Panc1 (cell line): ENCODE measurements at regions not wholly inside any gene's neighbourhood (a gene's known extent, or its start where the extent isn't known, plus 50 kb on each side); places are given as distances from the start of the nearest gene placed in this dataset.

ENCODE experiments used
- ATAC-seq: fragments of 200-7000 bp; cut with Tn5 transposase; 2 replicates; pipeline ENCODE4 v1.9.1; 2020; ENCODE audit warnings: mild to moderate bottlenecking, moderate library complexity
- BruUV-seq: library from RNA; stranded (reverse); fragments of 400-500 nt; replicated peaks from 2 replicates; lab custom pipeline; 2021; lab: Mats Ljungman, UMichigan
- CTCF ChIA-PET: fragments of 300-600 bp; sonication (Branson Sonifier 250); formaldehyde crosslinking; loops from one replicate; lab custom pipeline; 2022; ENCODE audit warnings: antibody characterized with exemption; lab: Charles Lee
- POLR2A ChIA-PET: fragments of 300-600 bp; sonication (Branson Sonifier 250); formaldehyde crosslinking; loops from one replicate; lab custom pipeline; 2022; ENCODE audit warnings: antibody characterized with exemption; lab: Charles Lee
- DNase-seq: peaks from one replicate; pipeline ENCODE4 v3.0.0-alpha.2; 2010; ENCODE audit warnings: low read depth, low spot score
- H3K27ac ChIP-seq: 2 replicates; pipeline ENCODE4 v1.5.1; 2011; ENCODE audit warnings: mild to moderate bottlenecking, low read length, inconsistent platforms
- H3K27me3 ChIP-seq: fragments of 200-500 bp; sonication (Bioruptor generic); 2 replicates; pipeline ENCODE4 v1.6.0; 2014; ENCODE audit warnings: low read length, inconsistent platforms; ENCODE audit not compliant: control insufficient read depth, insufficient read depth
- H3K36me3 ChIP-seq: fragments of 200-500 bp; sonication (Bioruptor generic); 2 replicates; pipeline ENCODE4 v1.5.1; 2014; ENCODE audit warnings: inconsistent platforms, mild to moderate bottlenecking, low read length, moderate library complexity; ENCODE audit not compliant: control insufficient read depth, insufficient read depth
- H3K4me1 ChIP-seq: 2 replicates; pipeline ENCODE4 v1.5.1; 2011; ENCODE audit warnings: inconsistent platforms, mild to moderate bottlenecking, low read length, moderate library complexity; ENCODE audit not compliant: control insufficient read depth, insufficient read depth
- H3K4me3 ChIP-seq, 2 experiments: 2 replicates each; pipeline ENCODE4 v1.5.1; 2011 to 2012; ENCODE audit warnings: low read depth in 2 of 2, low read length in 2 of 2, mild to moderate bottlenecking in 2 of 2, inconsistent platforms in 1 of 2, moderate library complexity in 1 of 2
- H3K9me3 ChIP-seq: fragments of 200-500 bp; sonication (Bioruptor generic); 2 replicates; pipeline ENCODE4 v1.5.1; 2014; ENCODE audit warnings: low read depth, mild to moderate bottlenecking, inconsistent platforms, low read length, moderate library complexity; ENCODE audit not compliant: control insufficient read depth, insufficient read depth
- POLR2AphosphoS5 ChIP-seq: IDR thresholded peaks from 2 replicates; pipeline ENCODE4 v1.6.1; 2012; ENCODE audit warnings: mild to moderate bottlenecking, low read depth, low read length, moderate library complexity
- SIN3A ChIP-seq: IDR thresholded peaks from 2 replicates; pipeline ENCODE4 v1.6.1; 2012; ENCODE audit warnings: low read depth, mild to moderate bottlenecking, low read length, moderate library complexity, borderline replicate concordance; ENCODE audit not compliant: insufficient read depth
- TCF7L2 ChIP-seq: IDR thresholded peaks from 2 replicates; pipeline ENCODE4 v1.6.1; 2011; ENCODE audit warnings: mild to moderate bottlenecking, low read depth, low read length, inconsistent platforms
- in situ Hi-C: cut with HindIII; loops from 2 replicates; pipeline ENCODE4 v1.10.0; 2016; ENCODE audit warnings: low sequenced_read_pairs, low pct_unique_long_range_greater_than_20kb
- intact Hi-C: fragments of 100-400 bp; cut with micrococcal nuclease; formaldehyde crosslinking; loops from one replicate; pipeline ENCODE4 v1.10.0; 2022; ENCODE audit not compliant: unreplicated experiment
- TF ChIP-seq, protein P1 (sequence below): fragments of 450-650 bp; IDR thresholded peaks from 2 replicates; pipeline ENCODE4 v1.5.1; 2017; ENCODE audit warnings: mild to moderate bottlenecking
- TF ChIP-seq, protein P2 (sequence below), 2 experiments: IDR thresholded peaks; 2 replicates each; pipeline ENCODE4 v1.6.1; 2011 to 2012; ENCODE audit warnings: low read depth in 2 of 2, control low read depth in 1 of 2, low read length in 1 of 2, mild to moderate bottlenecking in 1 of 2, moderate library complexity in 1 of 2; ENCODE audit not compliant: insufficient read depth in 1 of 2

DNA sequence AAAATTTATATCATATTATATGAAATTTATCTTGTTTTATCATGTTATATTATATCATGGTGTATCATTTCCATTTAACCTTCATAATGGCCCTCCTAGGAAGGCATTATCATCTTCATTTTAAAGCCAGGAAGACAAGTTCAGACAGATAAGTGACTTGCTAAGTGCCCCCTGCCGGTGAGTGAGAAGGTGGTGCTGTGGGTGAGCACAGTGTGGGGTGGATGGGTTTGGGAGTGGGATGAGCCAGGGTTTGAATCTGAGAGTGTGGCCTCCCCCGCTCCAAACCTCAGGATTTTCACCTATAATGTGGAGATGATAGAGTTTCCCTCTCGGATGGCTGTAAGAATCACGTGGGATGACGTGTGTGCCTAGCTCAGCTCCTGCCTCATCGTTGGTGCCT is 108.7 kb upstream of the IGSF21 start:
- Histone ChIP-seq H3K27ac (no peak overlapping the region), H3K27me3 (0 out of 2 replicates have a peak, but pooled peaks cover 2% of the 10 kb centered on the region), H3K4me1 (no peaks in the 10 kb centered on the region), H3K36me3 (no peaks in the 10 kb centered on the region), H3K4me3 (no peak overlapping the region), H3K9me3 (no peaks in the 10 kb centered on the region)
- ChIA-PET POLR2A (no interaction called here), CTCF (no interaction called here)
- in situ Hi-C loops (no loop called here), intact Hi-C loops (no loop called here)
- DNase-seq = no peak
- no TSS peak for BruUV-seq
- TF ChIP-seq, protein P1, sequence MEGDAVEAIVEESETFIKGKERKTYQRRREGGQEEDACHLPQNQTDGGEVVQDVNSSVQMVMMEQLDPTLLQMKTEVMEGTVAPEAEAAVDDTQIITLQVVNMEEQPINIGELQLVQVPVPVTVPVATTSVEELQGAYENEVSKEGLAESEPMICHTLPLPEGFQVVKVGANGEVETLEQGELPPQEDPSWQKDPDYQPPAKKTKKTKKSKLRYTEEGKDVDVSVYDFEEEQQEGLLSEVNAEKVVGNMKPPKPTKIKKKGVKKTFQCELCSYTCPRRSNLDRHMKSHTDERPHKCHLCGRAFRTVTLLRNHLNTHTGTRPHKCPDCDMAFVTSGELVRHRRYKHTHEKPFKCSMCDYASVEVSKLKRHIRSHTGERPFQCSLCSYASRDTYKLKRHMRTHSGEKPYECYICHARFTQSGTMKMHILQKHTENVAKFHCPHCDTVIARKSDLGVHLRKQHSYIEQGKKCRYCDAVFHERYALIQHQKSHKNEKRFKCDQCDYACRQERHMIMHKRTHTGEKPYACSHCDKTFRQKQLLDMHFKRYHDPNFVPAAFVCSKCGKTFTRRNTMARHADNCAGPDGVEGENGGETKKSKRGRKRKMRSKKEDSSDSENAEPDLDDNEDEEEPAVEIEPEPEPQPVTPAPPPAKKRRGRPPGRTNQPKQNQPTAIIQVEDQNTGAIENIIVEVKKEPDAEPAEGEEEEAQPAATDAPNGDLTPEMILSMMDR = peak; percentile 63; the same call in 1 of the 2 replicates
- TF ChIP-seq POLR2AphosphoS5 = no peak
- ATAC-seq = no peak

DNA sequence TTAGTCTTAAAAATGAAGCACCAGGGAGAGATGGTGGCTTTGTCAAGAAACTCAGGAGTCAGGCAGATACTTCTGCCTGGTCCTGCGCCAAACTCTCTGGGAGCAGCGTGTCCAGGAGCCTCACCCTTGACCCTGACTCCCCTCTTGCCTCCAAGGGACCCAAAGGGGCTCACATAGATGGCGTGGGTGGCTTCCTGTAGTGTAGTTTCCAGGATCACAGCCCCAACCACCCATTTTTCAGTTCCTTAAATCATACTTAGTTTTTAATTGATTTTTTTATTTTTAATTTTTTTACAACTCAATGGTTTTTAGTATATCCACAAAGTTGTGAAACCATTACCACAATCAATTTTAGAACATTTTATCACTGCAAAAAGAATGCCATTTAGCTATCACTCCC is 107.7 kb upstream of the IGSF21 start:
- no peak for TF ChIP-seq TCF7L2
- TF ChIP-seq, protein P2, sequence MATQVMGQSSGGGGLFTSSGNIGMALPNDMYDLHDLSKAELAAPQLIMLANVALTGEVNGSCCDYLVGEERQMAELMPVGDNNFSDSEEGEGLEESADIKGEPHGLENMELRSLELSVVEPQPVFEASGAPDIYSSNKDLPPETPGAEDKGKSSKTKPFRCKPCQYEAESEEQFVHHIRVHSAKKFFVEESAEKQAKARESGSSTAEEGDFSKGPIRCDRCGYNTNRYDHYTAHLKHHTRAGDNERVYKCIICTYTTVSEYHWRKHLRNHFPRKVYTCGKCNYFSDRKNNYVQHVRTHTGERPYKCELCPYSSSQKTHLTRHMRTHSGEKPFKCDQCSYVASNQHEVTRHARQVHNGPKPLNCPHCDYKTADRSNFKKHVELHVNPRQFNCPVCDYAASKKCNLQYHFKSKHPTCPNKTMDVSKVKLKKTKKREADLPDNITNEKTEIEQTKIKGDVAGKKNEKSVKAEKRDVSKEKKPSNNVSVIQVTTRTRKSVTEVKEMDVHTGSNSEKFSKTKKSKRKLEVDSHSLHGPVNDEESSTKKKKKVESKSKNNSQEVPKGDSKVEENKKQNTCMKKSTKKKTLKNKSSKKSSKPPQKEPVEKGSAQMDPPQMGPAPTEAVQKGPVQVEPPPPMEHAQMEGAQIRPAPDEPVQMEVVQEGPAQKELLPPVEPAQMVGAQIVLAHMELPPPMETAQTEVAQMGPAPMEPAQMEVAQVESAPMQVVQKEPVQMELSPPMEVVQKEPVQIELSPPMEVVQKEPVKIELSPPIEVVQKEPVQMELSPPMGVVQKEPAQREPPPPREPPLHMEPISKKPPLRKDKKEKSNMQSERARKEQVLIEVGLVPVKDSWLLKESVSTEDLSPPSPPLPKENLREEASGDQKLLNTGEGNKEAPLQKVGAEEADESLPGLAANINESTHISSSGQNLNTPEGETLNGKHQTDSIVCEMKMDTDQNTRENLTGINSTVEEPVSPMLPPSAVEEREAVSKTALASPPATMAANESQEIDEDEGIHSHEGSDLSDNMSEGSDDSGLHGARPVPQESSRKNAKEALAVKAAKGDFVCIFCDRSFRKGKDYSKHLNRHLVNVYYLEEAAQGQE (IDR thresholded peaks at IDR 0.05; ENCODE audit: insufficient read depth in 1 of 2, low read depth in 2 of 2, low read length in 1 of 2) = no peak
- TF ChIP-seq SIN3A = no peak
- TF ChIP-seq POLR2AphosphoS5 = no peak
- TF ChIP-seq, protein P1 = no peak
- no peak for DNase-seq
- no peak for ATAC-seq
- Histone ChIP-seq H3K36me3 (no peaks in the 10 kb centered on the region), H3K27me3 (peaks cover 3% of the 10 kb centered on the region; the same call in 1 of the 2 replicates), H3K4me3 (no peak overlapping the region), H3K27ac (no peak overlapping the region), H3K9me3 (no peaks in the 10 kb centered on the region), H3K4me1 (no peaks in the 10 kb centered on the region)
- in situ Hi-C loops (no loop called here), intact Hi-C loops (no loop called here)
- BruUV-seq = no TSS peak
- ChIA-PET CTCF (no interaction called here), POLR2A (no interaction called here)
